Bronchial epithelial cell (primary cell): ENCODE measurements at regions not wholly inside any gene's neighbourhood (a gene's known extent, or its start where the extent isn't known, plus 50 kb on each side); places are given as distances from the start of the nearest gene placed in this dataset.

Experiments
- DNase-seq: peaks from one replicate; pipeline ENCODE4 v3.0.0-alpha.2; 2010; ENCODE audit warnings: low read depth
- FAIRE-seq: peaks from 2 replicates; lab custom pipeline; 2011; peaks lifted over from hg19 to GRCh38; lab: Jason Lieb, UNC
- H3K27me3 ChIP-seq: 2 replicates; pipeline ENCODE4 v1.5.1; 2011; ENCODE audit warnings: low read length; ENCODE audit not compliant: control insufficient read depth, insufficient read depth
- H3K36me3 ChIP-seq: 2 replicates; pipeline ENCODE4 v1.5.1; 2011; ENCODE audit warnings: low read length; ENCODE audit not compliant: control insufficient read depth, insufficient read depth
- H3K4me3 ChIP-seq: 2 replicates; pipeline ENCODE4 v1.5.1; 2011; ENCODE audit warnings: mild to moderate bottlenecking, low read depth, low read length, control low read depth
- TF ChIP-seq, protein P1 (sequence below): IDR thresholded peaks from 2 replicates; pipeline ENCODE4 v1.5.1; 2011; ENCODE audit warnings: mild to moderate bottlenecking, moderate library complexity, low read length, control low read depth, inconsistent platforms; ENCODE audit not compliant: insufficient read depth, severe bottlenecking

DNA sequence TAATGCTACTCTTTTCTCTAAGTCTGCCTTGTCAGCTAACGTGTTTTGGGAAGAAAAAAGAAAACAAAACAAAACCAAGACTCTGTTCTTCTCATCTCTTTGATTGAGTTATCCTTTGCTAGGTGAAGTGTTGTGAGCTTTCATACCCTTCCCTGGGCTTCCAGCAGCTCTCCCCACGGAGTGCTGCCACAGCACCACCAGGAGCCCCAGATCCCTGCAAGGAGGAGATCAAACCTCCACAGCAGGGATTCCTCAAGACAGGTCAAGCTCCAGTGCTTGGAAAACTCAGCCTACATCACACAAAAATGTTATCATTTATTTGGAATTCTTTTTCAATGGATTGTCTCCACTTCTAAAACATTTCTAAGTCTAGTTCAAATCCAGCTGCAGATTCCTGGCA lies 1981.9 kb upstream of the TENM3 start:
- no peak overlapping the region for H3K4me3 ChIP-seq
- H3K36me3 ChIP-seq, result no peaks in the 10 kb centered on the region
- FAIRE-seq (no peak), DNase-seq (no peak)
- TF ChIP-seq, protein P1, sequence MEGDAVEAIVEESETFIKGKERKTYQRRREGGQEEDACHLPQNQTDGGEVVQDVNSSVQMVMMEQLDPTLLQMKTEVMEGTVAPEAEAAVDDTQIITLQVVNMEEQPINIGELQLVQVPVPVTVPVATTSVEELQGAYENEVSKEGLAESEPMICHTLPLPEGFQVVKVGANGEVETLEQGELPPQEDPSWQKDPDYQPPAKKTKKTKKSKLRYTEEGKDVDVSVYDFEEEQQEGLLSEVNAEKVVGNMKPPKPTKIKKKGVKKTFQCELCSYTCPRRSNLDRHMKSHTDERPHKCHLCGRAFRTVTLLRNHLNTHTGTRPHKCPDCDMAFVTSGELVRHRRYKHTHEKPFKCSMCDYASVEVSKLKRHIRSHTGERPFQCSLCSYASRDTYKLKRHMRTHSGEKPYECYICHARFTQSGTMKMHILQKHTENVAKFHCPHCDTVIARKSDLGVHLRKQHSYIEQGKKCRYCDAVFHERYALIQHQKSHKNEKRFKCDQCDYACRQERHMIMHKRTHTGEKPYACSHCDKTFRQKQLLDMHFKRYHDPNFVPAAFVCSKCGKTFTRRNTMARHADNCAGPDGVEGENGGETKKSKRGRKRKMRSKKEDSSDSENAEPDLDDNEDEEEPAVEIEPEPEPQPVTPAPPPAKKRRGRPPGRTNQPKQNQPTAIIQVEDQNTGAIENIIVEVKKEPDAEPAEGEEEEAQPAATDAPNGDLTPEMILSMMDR, result no peak
- no peaks in the 10 kb centered on the region for H3K27me3 ChIP-seq

DNA sequence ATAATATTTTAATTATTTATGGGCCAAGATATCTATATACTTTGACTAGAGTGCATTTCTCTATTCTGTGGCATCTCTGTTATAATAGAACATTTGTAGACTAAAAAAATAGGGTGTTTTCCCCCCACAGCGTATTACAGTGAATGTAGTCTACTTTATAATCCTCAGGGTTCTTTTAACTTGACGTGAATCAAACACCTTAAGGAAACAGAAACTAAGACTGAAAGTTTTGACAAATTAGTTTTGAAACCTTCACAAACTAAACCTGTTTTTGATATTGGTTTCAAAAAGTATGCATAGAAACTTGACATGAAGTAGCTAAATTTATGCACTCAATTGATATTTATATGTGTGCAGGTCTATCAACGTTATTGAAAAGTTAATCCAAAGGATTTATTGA lies 1963.1 kb upstream of the TENM3 start:
- H3K4me3 ChIP-seq, result no peak overlapping the region
- no peaks in the 10 kb centered on the region for H3K27me3 ChIP-seq
- no peaks in the 10 kb centered on the region for H3K36me3 ChIP-seq
- DNase-seq, result no peak
- FAIRE-seq, result no peak
- TF ChIP-seq, protein P1, result no peak

DNA sequence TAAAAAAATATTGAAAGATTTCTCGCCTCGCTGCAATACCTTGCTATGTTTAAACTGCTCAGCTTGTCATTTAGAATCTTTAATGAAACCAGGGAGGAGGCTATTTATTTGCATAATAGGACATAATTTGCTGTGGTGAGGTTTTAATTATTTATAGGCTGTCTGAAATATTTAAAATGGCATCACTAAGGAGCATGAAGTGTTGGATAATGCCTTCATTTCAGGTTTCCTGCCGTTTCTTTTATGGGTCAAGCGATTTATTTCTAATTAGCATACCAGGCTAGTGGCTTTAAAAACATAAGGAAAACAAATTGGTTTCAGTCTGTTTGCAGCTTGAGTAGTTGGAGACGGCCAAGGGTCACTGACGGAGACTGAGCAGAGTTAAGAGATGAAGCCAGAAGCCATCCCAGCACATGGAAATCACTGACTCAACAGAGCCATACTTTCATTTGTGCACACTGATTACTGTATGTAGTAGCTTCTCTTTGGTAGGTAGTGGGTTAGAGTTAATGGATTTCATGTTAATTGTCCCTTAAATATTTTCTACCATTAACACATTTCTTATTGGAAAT lies 1962.4 kb upstream of the TENM3 start:
- DNase-seq (no peak), FAIRE-seq (no peak)
- TF ChIP-seq, protein P1, result no peak
- Histone ChIP-seq H3K4me3 (no peak overlapping the region), H3K27me3 (no peaks in the 10 kb centered on the region), H3K36me3 (no peaks in the 10 kb centered on the region)

DNA sequence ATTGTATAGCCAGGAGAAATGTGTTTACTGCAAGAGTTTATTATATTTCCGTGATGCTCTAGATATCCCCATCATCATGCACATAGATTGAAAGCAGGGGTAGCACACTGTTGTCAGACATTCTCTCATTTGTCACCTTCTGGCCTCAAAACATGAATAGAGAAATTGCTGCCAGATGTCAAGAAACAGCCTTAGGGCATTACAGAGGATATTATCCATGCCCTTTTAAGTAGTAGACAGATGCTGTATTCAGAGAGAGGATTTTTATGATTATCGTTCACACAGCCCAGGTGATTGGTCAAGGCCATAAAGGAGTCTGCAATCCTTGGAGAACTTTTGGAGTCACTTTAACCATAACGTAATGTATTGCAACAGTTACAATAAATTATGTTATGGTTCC lies 1961.5 kb upstream of the TENM3 start:
- no peaks in the 10 kb centered on the region for H3K36me3 ChIP-seq
- TF ChIP-seq, protein P1, result no peak
- H3K4me3 ChIP-seq, result no peak overlapping the region
- no peaks in the 10 kb centered on the region for H3K27me3 ChIP-seq
- FAIRE-seq (no peak), DNase-seq (no peak)

DNA sequence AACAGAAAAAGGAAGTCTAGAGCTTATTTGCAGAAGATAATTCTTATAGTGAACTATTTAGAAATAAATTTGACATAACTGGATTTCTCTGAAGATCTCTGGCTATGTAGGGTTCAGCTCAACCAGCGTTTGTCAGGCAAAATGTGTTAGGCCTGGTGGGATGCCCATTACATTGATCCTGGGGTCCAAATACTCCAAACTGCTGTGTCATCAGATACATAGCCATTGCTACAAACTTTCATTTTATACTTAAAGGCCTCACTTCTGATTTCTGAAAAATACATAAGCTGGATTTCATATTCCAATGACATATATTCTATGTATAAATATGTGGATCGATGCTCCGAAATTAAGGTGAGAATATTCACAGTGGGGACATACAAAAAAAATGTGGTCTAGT lies 1958.9 kb upstream of the TENM3 start:
- DNase-seq (no peak), FAIRE-seq (no peak)
- no peaks in the 10 kb centered on the region for H3K36me3 ChIP-seq
- H3K27me3 ChIP-seq, result no peaks in the 10 kb centered on the region
- TF ChIP-seq, protein P1, result no peak
- H3K4me3 ChIP-seq, result no peak overlapping the region

DNA sequence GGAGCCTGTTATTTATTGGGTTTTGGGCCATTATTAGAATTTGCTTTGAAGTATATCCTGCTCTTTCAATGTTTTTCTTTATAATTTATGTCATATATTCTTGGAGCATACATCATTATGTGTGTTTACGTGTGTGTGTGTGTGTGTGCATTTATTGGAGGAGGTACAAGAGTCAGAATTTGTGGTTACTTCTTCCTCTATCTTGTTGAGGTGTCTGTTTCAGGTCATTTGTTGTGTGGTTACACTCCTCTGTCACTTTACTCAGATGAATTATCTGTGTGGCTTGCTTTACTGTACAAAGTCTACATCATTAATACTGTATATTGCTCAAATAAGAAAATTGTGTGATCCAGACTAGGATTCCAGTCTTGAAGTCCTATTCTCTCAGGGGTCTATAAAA lies 1957.4 kb upstream of the TENM3 start:
- DNase-seq (no peak), FAIRE-seq (no peak)
- Histone ChIP-seq H3K36me3 (no peaks in the 10 kb centered on the region), H3K4me3 (no peak overlapping the region), H3K27me3 (no peaks in the 10 kb centered on the region)
- TF ChIP-seq, protein P1, result no peak
